GM21423 (cell line): ENCODE measurements at regions not wholly inside any gene's neighbourhood (a gene's known extent, or its start where the extent isn't known, plus 50 kb on each side); places are given as distances from the start of the nearest gene placed in this dataset.
"Not testable (repeated sequence)": the region's sequence is repeated elsewhere in the genome, so short reads cannot be mapped to it uniquely, and the experiment has no call there.

Experiments used
- ATAC-seq: cut with Tn5 transposase; IDR thresholded peaks from one replicate; pipeline ENCODE4 v1.9.1; 2021; ENCODE audit warnings: mild to moderate bottlenecking, moderate library complexity; ENCODE audit not compliant: unreplicated experiment

- no peak for ATAC-seq
Measured at GRCh38 chr2:16226943-16227664, 286.8 kb downstream of the MYCN start.

DNA sequence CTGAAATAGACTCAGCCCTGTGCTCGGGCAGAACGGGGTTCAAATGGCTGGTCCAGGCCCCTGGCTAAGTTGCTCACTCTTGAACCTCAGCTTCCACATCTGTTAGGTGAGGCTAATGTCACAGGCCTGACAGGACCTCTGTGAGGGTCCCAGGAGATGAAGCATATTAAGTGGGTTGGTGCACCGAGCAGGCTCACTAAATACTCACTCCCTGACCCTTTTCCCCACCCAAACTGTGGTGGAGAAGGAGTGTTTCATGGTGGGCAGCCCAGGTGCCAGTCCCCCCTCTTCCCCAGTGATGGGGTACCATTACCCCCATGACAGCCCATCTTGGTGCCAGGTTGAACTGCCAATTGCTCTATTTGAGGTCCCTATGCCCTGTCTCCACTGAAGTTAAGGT is 286.0 kb downstream of the MYCN start:
- no peak for ATAC-seq

GRCh38 chr2:16225545-16225944 is 285.2 kb downstream of the MYCN start:
- no peak for ATAC-seq

GRCh38 chr2:16225071-16225470 is 284.7 kb downstream of the MYCN start:
- ATAC-seq: no peak

DNA sequence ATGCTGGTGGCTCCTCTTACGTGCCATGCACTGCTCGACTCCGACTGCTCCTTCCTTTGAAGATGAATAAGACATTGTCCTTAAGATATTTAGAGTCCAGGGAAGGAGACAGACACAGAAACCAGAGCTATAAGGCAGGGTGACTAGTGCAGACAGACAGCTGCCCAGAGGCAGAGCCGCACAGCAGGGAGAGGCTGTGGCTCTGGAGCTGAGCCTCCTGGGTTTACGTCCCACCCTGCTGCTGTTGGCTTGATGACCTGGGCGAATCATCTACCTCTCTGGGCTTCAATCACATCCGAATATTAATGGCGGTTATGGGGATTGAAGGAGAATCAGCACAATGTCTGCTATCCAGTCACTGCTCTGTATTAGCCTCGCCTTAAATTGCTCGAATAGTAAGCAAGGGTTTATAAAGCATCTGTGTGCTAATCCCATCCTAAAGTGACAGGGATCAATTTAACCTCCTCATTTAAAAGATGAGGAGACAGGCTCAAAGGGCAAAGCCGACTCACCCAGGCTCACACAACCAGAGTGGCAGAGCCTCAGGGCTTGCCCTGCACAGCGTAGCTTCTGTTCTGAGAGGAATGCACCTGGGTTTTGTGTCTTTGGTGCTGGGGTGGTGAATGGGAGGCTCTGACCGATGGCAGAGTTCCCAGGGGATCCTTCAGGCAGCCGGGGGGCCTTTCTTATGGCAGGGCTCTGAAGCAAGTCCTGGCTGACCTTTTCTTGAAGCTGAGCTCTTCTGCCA is 284.1 kb downstream of the MYCN start:
- no peak for ATAC-seq

DNA sequence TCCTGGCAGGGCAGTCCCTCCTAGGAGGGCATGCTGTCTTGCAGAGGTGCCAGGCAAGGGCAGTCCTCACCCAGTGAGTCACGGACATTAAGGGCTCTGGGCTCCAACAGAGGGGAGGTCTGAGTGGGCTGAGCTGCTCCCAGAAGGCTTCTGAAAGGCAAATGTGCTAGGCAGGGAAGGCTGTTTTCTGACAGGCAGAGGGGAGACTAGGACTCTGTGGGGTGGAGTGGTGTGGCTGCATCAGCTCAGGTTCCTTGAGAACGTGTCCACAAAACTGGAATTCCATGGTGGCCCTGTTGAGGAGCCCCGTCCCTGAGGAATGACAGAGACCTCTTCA is 283.5 kb downstream of the MYCN start:
- ATAC-seq: no peak

GRCh38 chr2:16223161-16223840 is 283.0 kb downstream of the MYCN start:
- ATAC-seq: no peak

DNA sequence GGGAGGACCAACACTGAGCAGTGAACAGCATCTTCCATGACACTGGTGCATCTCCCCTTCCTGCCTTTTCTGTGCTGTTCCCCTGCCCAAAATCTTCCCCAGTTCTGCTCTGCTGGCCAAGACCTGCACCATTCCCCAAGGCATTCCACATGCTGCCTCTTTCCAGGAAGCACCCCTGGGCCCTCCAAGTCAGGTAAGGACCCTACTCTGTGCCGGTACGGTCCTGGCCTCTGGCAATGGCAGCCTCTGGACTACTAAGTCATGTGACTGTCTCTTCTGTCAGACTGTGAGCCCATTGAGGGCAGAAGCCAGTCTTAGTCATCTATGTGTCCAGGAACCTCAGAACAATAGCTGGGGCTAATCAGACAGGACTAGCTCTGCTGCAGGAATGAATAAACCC is 282.0 kb downstream of the MYCN start:
- ATAC-seq: no peak

GRCh38 chr2:16221461-16222010 is 281.2 kb downstream of the MYCN start:
- no peak for ATAC-seq

GRCh38 chr2:16219292-16219975 is 279.1 kb downstream of the MYCN start:
- ATAC-seq: no peak

DNA sequence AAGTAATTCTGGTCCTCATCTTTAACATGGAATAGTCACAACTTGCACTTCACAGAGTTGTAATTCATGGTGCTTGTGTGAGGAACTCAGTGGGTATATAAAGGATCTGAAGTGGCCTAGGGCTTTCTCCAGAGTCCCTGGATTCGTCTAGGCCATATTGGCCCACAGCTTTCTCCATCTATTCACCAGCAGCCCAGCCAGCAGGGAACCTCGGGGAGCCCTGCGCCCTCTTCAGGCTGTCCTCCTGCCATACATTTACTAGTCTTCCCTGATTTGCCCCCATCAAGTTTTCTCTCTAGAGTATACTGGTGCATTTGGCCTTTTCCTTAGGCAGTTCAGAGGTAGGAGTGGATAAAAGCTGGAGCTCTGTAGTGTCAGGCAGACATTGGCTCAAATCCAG is 278.3 kb downstream of the MYCN start:
- no peak for ATAC-seq

DNA sequence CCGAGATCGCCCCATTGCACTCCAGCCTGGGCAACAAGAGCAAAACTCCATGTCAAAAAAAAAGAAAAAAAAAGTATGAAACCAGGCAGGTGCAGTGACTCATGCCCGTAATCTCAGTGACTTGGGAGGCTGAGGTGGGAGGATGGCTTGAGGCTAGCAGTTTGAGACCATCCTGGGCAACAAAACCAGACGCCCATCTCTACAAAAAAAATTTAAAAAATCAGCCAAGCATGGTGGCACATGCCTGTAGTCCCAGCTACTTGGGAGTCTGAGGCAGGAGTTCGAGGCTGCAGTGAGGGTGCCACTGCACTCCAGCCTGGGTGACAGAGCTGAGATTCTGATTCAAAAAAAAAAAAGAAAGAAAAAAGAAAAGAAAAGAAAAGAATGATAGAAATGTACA is 277.8 kb downstream of the MYCN start:
- ATAC-seq: no peak

- not testable (repeated sequence) for ATAC-seq
Measured at GRCh38 chr2:16217741-16218140, 277.4 kb downstream of the MYCN start.

DNA sequence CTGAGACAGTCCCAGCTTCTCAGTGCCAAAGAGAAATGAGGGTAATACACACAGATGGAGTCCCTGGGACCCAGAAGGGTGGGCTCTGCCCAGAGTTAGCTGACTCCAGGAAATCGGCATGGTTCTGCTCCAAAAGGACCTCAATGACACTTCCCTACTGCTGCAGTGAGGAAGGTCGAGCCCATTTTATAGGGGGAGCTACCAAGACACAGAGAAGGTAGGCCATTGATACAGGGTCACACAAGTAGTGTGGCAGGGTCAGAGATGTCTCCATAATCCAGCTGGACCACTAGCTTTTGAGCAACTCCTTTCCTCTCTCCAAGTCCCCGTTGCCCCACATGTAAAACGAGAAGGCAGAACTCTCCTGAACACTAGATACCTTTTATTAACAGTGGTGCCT is 276.9 kb downstream of the MYCN start:
- no peak for ATAC-seq

GRCh38 chr2:16216558-16216945 is 276.2 kb downstream of the MYCN start:
- ATAC-seq: no peak

DNA sequence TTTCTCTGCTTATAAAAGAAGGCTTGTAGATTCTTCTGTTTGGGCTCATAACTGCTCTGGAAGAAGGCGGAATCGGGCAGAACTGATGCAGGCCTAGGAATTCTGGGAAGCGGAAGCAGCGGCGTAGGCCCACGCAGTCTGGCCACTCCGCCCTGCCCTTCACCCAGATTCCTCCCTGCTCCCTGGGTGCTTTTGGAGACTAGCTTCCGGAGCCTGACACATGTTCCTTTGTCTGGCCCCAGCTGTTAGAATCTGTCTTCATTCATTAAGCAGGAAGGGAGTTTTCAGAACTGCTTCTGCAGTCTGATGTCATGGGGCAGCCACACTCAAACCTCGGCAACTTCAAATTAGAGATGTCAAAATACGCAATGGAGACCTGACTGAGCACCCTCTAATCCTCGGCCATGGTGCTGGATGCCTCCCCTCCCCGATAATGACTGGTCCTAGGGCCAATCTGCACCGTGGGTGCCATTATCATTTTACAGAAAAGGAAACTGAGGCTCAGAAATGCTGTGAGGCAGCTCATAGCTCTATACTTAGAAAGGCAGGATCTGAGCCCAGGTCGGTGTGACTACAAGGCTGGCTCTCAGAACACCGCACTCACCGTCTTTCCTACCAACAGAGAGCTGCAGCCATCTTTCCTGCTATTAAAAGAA is 275.7 kb downstream of the MYCN start:
- ATAC-seq: no peak

DNA sequence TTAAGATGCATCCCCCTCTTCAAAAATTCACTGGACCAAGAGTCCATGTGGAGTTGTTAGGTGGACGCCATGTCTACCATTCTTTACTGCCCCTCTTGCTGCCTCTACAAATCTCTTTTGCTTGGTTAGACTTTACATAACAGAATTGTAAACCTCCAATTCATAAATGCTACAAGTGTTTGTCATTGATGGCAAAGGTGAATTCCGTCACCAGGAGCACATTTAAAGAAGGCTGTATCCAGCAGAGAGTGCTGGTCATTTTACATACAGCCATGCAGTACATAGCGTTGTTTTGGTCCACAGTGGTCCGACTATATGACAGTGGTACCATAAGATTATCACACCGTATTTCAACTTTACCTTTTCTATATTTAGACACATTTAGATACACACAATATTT is 274.5 kb downstream of the MYCN start:
- no peak for ATAC-seq

DNA sequence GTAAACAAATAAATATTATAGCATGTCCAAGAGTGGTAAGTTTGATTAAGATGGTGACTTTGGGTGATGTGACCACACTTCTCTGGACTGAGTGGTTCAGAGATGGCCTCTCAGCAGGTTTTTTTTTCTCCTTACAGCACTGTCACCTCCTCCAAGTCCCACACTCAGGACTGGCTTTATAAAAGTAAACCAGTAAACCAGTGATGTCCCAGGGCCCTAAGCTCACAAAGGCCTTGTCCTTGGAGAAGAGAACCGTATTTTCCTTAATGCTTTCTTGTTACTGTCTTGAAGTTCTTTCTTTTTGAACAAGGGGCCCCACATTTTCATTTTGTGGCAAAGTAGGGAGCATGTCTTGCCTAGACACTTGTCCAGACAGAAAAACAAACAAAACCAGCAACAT is 274.0 kb downstream of the MYCN start:
- ATAC-seq: no peak

- ATAC-seq: no peak
Measured at GRCh38 chr2:16212321-16212720, 272.0 kb downstream of the MYCN start.

GRCh38 chr2:16211341-16211740 is 271.0 kb downstream of the MYCN start:
- ATAC-seq: no peak

DNA sequence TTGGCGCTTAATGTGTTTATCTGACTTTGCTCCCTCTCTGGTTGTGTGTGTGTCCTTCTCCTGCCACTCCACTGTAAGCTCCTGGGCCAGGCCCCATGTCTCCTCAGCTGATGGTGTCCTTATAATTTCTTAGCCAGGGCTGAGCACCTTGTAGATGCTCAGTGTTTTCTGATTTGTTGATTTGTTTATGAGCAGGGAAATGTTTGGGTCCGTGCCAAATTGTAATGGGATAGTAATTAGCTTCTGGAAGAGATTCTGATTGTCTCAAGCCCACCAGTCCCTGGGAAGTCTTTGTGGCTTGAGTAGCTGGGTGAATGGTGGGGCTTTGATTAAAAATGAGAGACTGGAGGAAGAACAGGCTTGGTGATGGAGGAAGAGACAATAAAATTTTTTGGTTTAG is 270.5 kb downstream of the MYCN start:
- no peak for ATAC-seq
